MM.1S (cell line): ENCODE measurements at regions not wholly inside any gene's neighbourhood (a gene's known extent, or its start where the extent isn't known, plus 50 kb on each side); places are given as distances from the start of the nearest gene placed in this dataset.

ENCODE experiments used
- EZH2 ChIP-seq: fragments of 300-600 bp; sonication (generic); optimal IDR thresholded peaks from 2 replicates; pipeline ENCODE3; 2017; ENCODE audit warnings: low read depth, mild to moderate bottlenecking, antibody characterized with exemption, low read length, mixed read lengths
- TF ChIP-seq, protein P1 (sequence below): fragments of 300-600 bp; sonication (generic); IDR thresholded peaks from 2 replicates; pipeline ENCODE4 v1.5.1; 2016; ENCODE audit warnings: antibody characterized with exemption, low read length, mixed read lengths

- TF ChIP-seq EZH2 = no peak
- TF ChIP-seq, protein P1, sequence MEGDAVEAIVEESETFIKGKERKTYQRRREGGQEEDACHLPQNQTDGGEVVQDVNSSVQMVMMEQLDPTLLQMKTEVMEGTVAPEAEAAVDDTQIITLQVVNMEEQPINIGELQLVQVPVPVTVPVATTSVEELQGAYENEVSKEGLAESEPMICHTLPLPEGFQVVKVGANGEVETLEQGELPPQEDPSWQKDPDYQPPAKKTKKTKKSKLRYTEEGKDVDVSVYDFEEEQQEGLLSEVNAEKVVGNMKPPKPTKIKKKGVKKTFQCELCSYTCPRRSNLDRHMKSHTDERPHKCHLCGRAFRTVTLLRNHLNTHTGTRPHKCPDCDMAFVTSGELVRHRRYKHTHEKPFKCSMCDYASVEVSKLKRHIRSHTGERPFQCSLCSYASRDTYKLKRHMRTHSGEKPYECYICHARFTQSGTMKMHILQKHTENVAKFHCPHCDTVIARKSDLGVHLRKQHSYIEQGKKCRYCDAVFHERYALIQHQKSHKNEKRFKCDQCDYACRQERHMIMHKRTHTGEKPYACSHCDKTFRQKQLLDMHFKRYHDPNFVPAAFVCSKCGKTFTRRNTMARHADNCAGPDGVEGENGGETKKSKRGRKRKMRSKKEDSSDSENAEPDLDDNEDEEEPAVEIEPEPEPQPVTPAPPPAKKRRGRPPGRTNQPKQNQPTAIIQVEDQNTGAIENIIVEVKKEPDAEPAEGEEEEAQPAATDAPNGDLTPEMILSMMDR = no peak
These were observed 242.2 kb downstream of the PTPRC start for GRCh38 chr1:198880818-198881597.
